Inflammatory macrophage (primary cell): ENCODE measurements at regions not wholly inside any gene's neighbourhood (a gene's known extent, or its start where the extent isn't known, plus 50 kb on each side); places are given as distances from the start of the nearest gene placed in this dataset.

Experiments used
- DNase-seq, 2 donors: peaks; one replicate each; pipeline ENCODE4 v3.0.0-alpha.2; 2020 to 2022

GRCh38 chr6:56863366-56863765 is 91.5 kb upstream of the BEND6 start:
- peak in 1 of 2 donors; percentile 17 for DNase-seq

GRCh38 chr6:56862415-56863175 is 92.3 kb upstream of the BEND6 start:
- no peak for DNase-seq

- no peak for DNase-seq
These were observed 94.4 kb upstream of the BEND6 start for GRCh38 chr6:56860475-56860874.

GRCh38 chr6:56856036-56856580 is 98.8 kb upstream of the BEND6 start:
- no peak for DNase-seq

- no peak for DNase-seq
These were observed 100.8 kb upstream of the BEND6 start for GRCh38 chr6:56854086-56854485.

- DNase-seq: no peak
These were observed 101.4 kb upstream of the BEND6 start for GRCh38 chr6:56853541-56853940.

- DNase-seq: no peak
These were observed 102.5 kb upstream of the BEND6 start for GRCh38 chr6:56852260-56853010.

- DNase-seq: peak; percentile 52 to 68
These were observed 103.2 kb upstream of the BEND6 start for GRCh38 chr6:56851541-56852259.

- DNase-seq: no peak
These were observed 103.8 kb upstream of the BEND6 start for GRCh38 chr6:56851074-56851473.

GRCh38 chr6:56850626-56851025 is 104.3 kb upstream of the BEND6 start:
- no peak for DNase-seq

- no peak for DNase-seq
These were observed 105.0 kb upstream of the BEND6 start for GRCh38 chr6:56849896-56850295.

GRCh38 chr6:56848105-56848504 is 106.8 kb upstream of the BEND6 start:
- DNase-seq: no peak

GRCh38 chr6:56845032-56845431 is 109.9 kb upstream of the BEND6 start:
- peak in 1 of 2 donors; percentile 15 for DNase-seq

- peak; percentile 63 to 64 for DNase-seq
These were observed 111.2 kb upstream of the BEND6 start for GRCh38 chr6:56843476-56844349.

GRCh38 chr6:56842686-56843475 is 112.0 kb upstream of the BEND6 start:
- peak; percentile 62 to 72 for DNase-seq

GRCh38 chr6:56841751-56842150 is 113.2 kb upstream of the BEND6 start:
- no peak for DNase-seq

- no peak for DNase-seq
These were observed 113.5 kb upstream of the BEND6 start for GRCh38 chr6:56841381-56841749.

GRCh38 chr6:56840467-56841380 is 114.2 kb upstream of the BEND6 start:
- peak in 1 of 2 donors; percentile 19 for DNase-seq

- no peak for DNase-seq
These were observed 115.2 kb upstream of the BEND6 start for GRCh38 chr6:56839533-56840183.

GRCh38 chr6:56838965-56839364 is 115.9 kb upstream of the BEND6 start:
- DNase-seq: peak in 1 of 2 donors; percentile 24
